NCI-H226 (cell line): ENCODE measurements at regions not wholly inside any gene's neighbourhood (a gene's known extent, or its start where the extent isn't known, plus 50 kb on each side); places are given as distances from the start of the nearest gene placed in this dataset.
"Not testable (repeated sequence)": the region's sequence is repeated elsewhere in the genome, so short reads cannot be mapped to it uniquely, and the experiment has no call there.

Experiments used
- DNase-seq: peaks from one replicate; pipeline ENCODE4 v3.0.0-alpha.2; 2015

- no peak for DNase-seq
These were observed 108.4 kb downstream of the SINHCAF start for GRCh38 chr12:31217356-31218130.

- DNase-seq = no peak
These were observed 107.5 kb downstream of the SINHCAF start for GRCh38 chr12:31218203-31219025.

- no peak for DNase-seq
These were observed 106.4 kb downstream of the SINHCAF start for GRCh38 chr12:31219521-31219920.

- no peak for DNase-seq
These were observed 105.9 kb downstream of the SINHCAF start for GRCh38 chr12:31220061-31220460.

GRCh38 chr12:31220633-31221550, 105.1 kb downstream of the SINHCAF start:
- no peak for DNase-seq

GRCh38 chr12:31221551-31221945, 104.4 kb downstream of the SINHCAF start:
- no peak for DNase-seq

- DNase-seq = no peak
These were observed 103.2 kb downstream of the SINHCAF start for GRCh38 chr12:31222620-31223222.

- not testable (repeated sequence) for DNase-seq
These were observed 102.3 kb downstream of the SINHCAF start for GRCh38 chr12:31223640-31224039.

GRCh38 chr12:31224768-31225448, 101.0 kb downstream of the SINHCAF start:
- no peak for DNase-seq

- no peak for DNase-seq
These were observed 100.1 kb downstream of the SINHCAF start for GRCh38 chr12:31225656-31226535.

- DNase-seq = no peak
These were observed 99.3 kb downstream of the SINHCAF start for GRCh38 chr12:31226639-31227038.

- no peak for DNase-seq
These were observed 98.5 kb downstream of the SINHCAF start for GRCh38 chr12:31227401-31227981.

GRCh38 chr12:31228811-31229792, 96.8 kb downstream of the SINHCAF start:
- no peak for DNase-seq

GRCh38 chr12:31230004-31230403, 95.9 kb downstream of the SINHCAF start:
- DNase-seq = no peak
